ENCODE measurements at regions not wholly inside any gene's neighbourhood (a gene's known extent, or its start where the extent isn't known, plus 50 kb on each side); places are given as distances from the start of the nearest gene placed in this dataset.

- no peaks in the 10 kb centered on the region for H3K36me3 ChIP-seq (ENCODE audit: insufficient read depth, low read length)
- H3K4me1 ChIP-seq (ENCODE audit: insufficient read depth, low read length), result no peaks in the 10 kb centered on the region
Observed at GRCh38 chr19:28213470-28214082, 999.4 kb downstream of the UQCRFS1 start.

GRCh38 chr19:28210886-28211285, 1002.1 kb downstream of the UQCRFS1 start:
- Histone ChIP-seq H3K36me3 (ENCODE audit: insufficient read depth, low read length) (no peaks in the 10 kb centered on the region), H3K27me3 (ENCODE audit: insufficient read depth, low read length) (no peaks in the 10 kb centered on the region), H2AFZ (ENCODE audit: low read depth, low read length) (no peak overlapping the region), H3K4me3 (ENCODE audit: low read length) (no peak overlapping the region), H3K4me1 (ENCODE audit: insufficient read depth, low read length) (no peaks in the 10 kb centered on the region), H3K9me3 (ENCODE audit: low read length) (no peaks in the 10 kb centered on the region)

More at GRCh38 chr19:28213470-28214082, 999.4 kb downstream of the UQCRFS1 start:
- Histone ChIP-seq H2AFZ (ENCODE audit: low read depth, low read length) (no peak overlapping the region), H3K27me3 (ENCODE audit: insufficient read depth, low read length) (no peaks in the 10 kb centered on the region), H3K9me3 (ENCODE audit: low read length) (no peaks in the 10 kb centered on the region), H3K4me3 (ENCODE audit: low read length) (no peak overlapping the region)

DNA sequence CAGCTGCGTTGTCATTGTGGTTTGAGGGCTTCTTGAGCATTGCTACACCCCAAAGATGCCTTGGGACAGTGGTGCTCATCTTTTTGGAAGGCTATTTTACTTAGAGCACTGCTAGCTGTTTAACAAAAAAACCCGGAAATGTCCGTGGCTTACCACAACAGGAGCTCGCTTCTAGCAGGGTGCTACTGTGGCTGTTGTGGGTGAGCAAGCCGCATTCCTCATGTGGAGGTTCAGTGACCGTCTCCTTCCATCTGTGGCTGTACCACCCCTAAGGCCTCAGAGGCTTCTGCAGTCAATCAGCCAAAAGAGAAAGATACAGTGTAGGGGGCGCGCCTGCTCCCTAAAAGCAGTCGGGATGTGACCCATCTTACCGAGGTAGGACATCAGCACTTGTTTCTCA, 1004.2 kb downstream of the UQCRFS1 start:
- no peak overlapping the region for H2AFZ ChIP-seq (ENCODE audit: low read depth, low read length)
- no peaks in the 10 kb centered on the region for H3K36me3 ChIP-seq (ENCODE audit: insufficient read depth, low read length)
- no peaks in the 10 kb centered on the region for H3K4me1 ChIP-seq (ENCODE audit: insufficient read depth, low read length)
- H3K9me3 ChIP-seq (ENCODE audit: low read length), result no peaks in the 10 kb centered on the region
- H3K27me3 ChIP-seq (ENCODE audit: insufficient read depth, low read length), result no peaks in the 10 kb centered on the region
- no peak overlapping the region for H3K4me3 ChIP-seq (ENCODE audit: low read length)

- Histone ChIP-seq H3K36me3 (ENCODE audit: insufficient read depth, low read length) (no peaks in the 10 kb centered on the region), H3K4me1 (ENCODE audit: insufficient read depth, low read length) (no peaks in the 10 kb centered on the region), H3K4me3 (ENCODE audit: low read length) (no peak overlapping the region), H3K9me3 (ENCODE audit: low read length) (no peaks in the 10 kb centered on the region), H2AFZ (ENCODE audit: low read depth, low read length) (no peak overlapping the region), H3K27me3 (ENCODE audit: insufficient read depth, low read length) (no peaks in the 10 kb centered on the region)
Observed at GRCh38 chr19:28207244-28207643, 1005.7 kb downstream of the UQCRFS1 start.

- Histone ChIP-seq H2AFZ (ENCODE audit: low read depth, low read length) (no peak overlapping the region), H3K4me3 (ENCODE audit: low read length) (no peak overlapping the region), H3K36me3 (ENCODE audit: insufficient read depth, low read length) (no peaks in the 10 kb centered on the region), H3K4me1 (ENCODE audit: insufficient read depth, low read length) (no peaks in the 10 kb centered on the region), H3K27me3 (ENCODE audit: insufficient read depth, low read length) (no peaks in the 10 kb centered on the region), H3K9me3 (ENCODE audit: low read length) (no peaks in the 10 kb centered on the region)
Observed at GRCh38 chr19:28201462-28201943, 1011.4 kb downstream of the UQCRFS1 start.

GRCh38 chr19:28199323-28199722, 1013.6 kb downstream of the UQCRFS1 start:
- Histone ChIP-seq H3K36me3 (ENCODE audit: insufficient read depth, low read length) (no peaks in the 10 kb centered on the region), H2AFZ (ENCODE audit: low read depth, low read length) (no peak overlapping the region), H3K4me3 (ENCODE audit: low read length) (no peak overlapping the region), H3K4me1 (ENCODE audit: insufficient read depth, low read length) (no peaks in the 10 kb centered on the region), H3K9me3 (ENCODE audit: low read length) (no peaks in the 10 kb centered on the region), H3K27me3 (ENCODE audit: insufficient read depth, low read length) (no peaks in the 10 kb centered on the region)

DNA sequence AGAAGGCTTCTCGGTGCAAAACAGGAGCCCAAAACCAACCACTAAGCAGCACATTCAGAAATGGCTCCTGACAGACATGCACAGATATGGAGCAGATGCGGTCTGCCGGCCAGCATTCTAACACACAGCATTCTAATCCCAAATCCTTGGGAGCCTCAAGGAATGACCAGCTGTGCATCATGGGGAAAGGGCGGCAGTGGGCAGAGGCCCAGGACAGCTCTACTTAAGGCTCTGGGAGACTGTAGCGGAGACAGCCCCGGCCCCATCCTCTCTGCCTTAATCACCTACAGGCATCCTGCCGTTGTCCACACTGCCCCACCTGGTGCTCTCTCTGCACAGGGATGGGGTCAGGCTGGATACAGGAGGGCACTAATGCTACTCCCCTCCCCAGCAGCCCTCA, 1016.0 kb downstream of the UQCRFS1 start:
- Histone ChIP-seq H3K4me3 (ENCODE audit: low read length) (no peak overlapping the region), H3K4me1 (ENCODE audit: insufficient read depth, low read length) (no peaks in the 10 kb centered on the region), H3K27me3 (ENCODE audit: insufficient read depth, low read length) (no peaks in the 10 kb centered on the region), H2AFZ (ENCODE audit: low read depth, low read length) (no peak overlapping the region), H3K9me3 (ENCODE audit: low read length) (no peaks in the 10 kb centered on the region), H3K36me3 (ENCODE audit: insufficient read depth, low read length) (no peaks in the 10 kb centered on the region)

DNA sequence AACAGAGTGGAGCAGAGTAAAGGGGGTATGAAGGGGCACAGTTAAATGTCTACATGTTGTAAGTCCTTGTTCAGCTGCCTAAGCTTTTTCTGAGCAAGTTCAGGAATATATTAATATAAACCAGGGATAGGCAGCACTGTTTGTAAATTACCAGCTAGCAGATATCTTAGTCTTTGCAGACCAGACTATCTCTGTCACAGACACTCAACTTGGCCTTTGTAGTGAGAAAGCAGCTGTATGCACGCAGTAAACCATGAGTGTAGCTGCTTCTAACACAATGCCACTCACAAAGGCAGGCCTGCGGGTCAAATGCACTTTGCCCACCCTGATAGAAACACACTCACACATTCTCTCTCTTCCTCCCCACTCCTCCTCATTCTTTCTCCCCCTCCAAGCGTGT, 1016.9 kb downstream of the UQCRFS1 start:
- no peaks in the 10 kb centered on the region for H3K27me3 ChIP-seq (ENCODE audit: insufficient read depth, low read length)
- H2AFZ ChIP-seq (ENCODE audit: low read depth, low read length), result no peak overlapping the region
- H3K4me3 ChIP-seq (ENCODE audit: low read length), result no peak overlapping the region
- no peaks in the 10 kb centered on the region for H3K4me1 ChIP-seq (ENCODE audit: insufficient read depth, low read length)
- H3K36me3 ChIP-seq (ENCODE audit: insufficient read depth, low read length), result no peaks in the 10 kb centered on the region
- H3K9me3 ChIP-seq (ENCODE audit: low read length), result no peaks in the 10 kb centered on the region

GRCh38 chr19:28185646-28186045, 1027.3 kb downstream of the UQCRFS1 start:
- H3K36me3 ChIP-seq (ENCODE audit: insufficient read depth, low read length), result no peaks in the 10 kb centered on the region
- no peaks in the 10 kb centered on the region for H3K4me1 ChIP-seq (ENCODE audit: insufficient read depth, low read length)
- no peak overlapping the region for H3K4me3 ChIP-seq (ENCODE audit: low read length)
- no peaks in the 10 kb centered on the region for H3K27me3 ChIP-seq (ENCODE audit: insufficient read depth, low read length)
- H2AFZ ChIP-seq (ENCODE audit: low read depth, low read length), result no peak overlapping the region
- no peaks in the 10 kb centered on the region for H3K9me3 ChIP-seq (ENCODE audit: low read length)

DNA sequence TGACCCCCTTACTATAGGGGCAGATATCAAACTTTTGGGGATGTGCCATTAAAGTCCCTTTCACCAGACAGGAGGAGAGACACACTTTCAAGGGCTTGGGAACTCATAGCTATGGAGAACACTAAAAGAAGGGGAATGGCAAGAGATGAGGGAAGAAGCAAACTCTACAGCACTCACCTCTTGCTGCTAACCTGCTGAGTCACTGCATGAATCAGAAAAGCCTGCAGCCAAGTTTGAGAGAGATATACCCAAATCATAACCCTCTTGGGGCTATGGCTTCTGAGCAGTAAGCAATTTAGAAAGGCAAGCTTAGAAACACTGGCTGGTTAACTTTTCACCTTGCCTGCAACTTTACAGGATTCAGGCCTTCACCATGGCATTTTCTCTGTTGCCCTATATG, 1028.0 kb downstream of the UQCRFS1 start:
- no peaks in the 10 kb centered on the region for H3K9me3 ChIP-seq (ENCODE audit: low read length)
- H3K27me3 ChIP-seq (ENCODE audit: insufficient read depth, low read length), result no peaks in the 10 kb centered on the region
- no peak overlapping the region for H3K4me3 ChIP-seq (ENCODE audit: low read length)
- no peak overlapping the region for H2AFZ ChIP-seq (ENCODE audit: low read depth, low read length)
- H3K36me3 ChIP-seq (ENCODE audit: insufficient read depth, low read length), result no peaks in the 10 kb centered on the region
- H3K4me1 ChIP-seq (ENCODE audit: insufficient read depth, low read length), result no peaks in the 10 kb centered on the region

GRCh38 chr19:28176193-28176592, 1036.8 kb downstream of the UQCRFS1 start:
- H3K9me3 ChIP-seq (ENCODE audit: low read length), result peaks cover 2% of the 10 kb centered on the region
- H3K4me3 ChIP-seq (ENCODE audit: low read length), result no peak overlapping the region
- no peaks in the 10 kb centered on the region for H3K36me3 ChIP-seq (ENCODE audit: insufficient read depth, low read length)
- no peaks in the 10 kb centered on the region for H3K27me3 ChIP-seq (ENCODE audit: insufficient read depth, low read length)
- no peaks in the 10 kb centered on the region for H3K4me1 ChIP-seq (ENCODE audit: insufficient read depth, low read length)
- H2AFZ ChIP-seq (ENCODE audit: low read depth, low read length), result no peak overlapping the region

DNA sequence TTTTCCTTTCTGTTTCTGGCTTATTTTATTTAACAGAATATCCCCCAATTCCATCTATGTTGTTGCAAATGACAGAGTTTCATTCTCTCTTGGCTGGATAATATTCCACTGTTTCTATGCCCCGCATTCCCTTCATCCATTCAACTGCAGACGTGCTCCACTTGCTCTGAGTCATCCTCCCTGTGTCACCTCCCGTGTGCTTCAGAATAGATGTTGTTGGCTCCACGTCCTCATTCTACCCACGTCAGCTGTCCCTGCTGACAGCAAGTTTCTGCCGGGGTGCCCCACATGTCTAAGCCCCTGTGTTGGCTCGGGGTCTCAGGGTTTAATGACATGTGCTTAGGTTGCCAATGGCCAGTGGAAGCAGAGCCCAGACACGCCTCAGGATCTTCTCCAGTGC, 1041.0 kb downstream of the UQCRFS1 start:
- H3K9me3 ChIP-seq (ENCODE audit: low read length), result no peaks in the 10 kb centered on the region
- no peaks in the 10 kb centered on the region for H3K4me1 ChIP-seq (ENCODE audit: insufficient read depth, low read length)
- no peaks in the 10 kb centered on the region for H3K36me3 ChIP-seq (ENCODE audit: insufficient read depth, low read length)
- no peak overlapping the region for H2AFZ ChIP-seq (ENCODE audit: low read depth, low read length)
- H3K27me3 ChIP-seq (ENCODE audit: insufficient read depth, low read length), result no peaks in the 10 kb centered on the region
- H3K4me3 ChIP-seq (ENCODE audit: low read length), result no peak overlapping the region

DNA sequence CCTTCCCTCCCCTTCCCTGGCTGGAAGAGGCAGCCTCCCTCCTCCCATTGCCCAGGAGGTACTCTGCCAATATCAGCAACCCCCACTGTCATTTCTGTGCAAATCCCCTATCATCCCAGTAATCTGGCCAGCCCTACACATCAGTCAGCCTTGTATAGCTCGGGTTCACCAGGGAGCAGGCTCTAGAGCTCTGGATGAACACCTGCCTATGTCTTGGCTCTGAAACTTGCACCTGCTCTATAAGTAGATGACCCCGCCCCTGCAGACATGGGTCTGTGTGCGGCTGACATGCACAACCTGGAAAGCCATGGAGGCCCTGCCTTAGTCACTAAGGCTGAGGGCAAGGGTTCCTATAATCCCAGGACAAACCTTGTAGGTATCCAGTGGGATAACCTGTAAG, 1042.9 kb downstream of the UQCRFS1 start:
- no peak overlapping the region for H3K4me3 ChIP-seq (ENCODE audit: low read length)
- H3K9me3 ChIP-seq (ENCODE audit: low read length), result no peaks in the 10 kb centered on the region
- no peaks in the 10 kb centered on the region for H3K27me3 ChIP-seq (ENCODE audit: insufficient read depth, low read length)
- no peaks in the 10 kb centered on the region for H3K36me3 ChIP-seq (ENCODE audit: insufficient read depth, low read length)
- H3K4me1 ChIP-seq (ENCODE audit: insufficient read depth, low read length), result no peaks in the 10 kb centered on the region
- no peak overlapping the region for H2AFZ ChIP-seq (ENCODE audit: low read depth, low read length)

Data from neuron (in vitro differentiated cells).